AG10803 (cell line): ENCODE measurements at regions not wholly inside any gene's neighbourhood (a gene's known extent, or its start where the extent isn't known, plus 50 kb on each side); places are given as distances from the start of the nearest gene placed in this dataset.
"Not testable (repeated sequence)": the region's sequence is repeated elsewhere in the genome, so short reads cannot be mapped to it uniquely, and the experiment has no call there.

ENCODE experiments used
- DNase-seq: peaks from one replicate; pipeline ENCODE4 v3.0.0; 2010; ENCODE audit warnings: low read depth
- H3K4me3 ChIP-seq: 2 replicates; pipeline ENCODE4 v1.5.1; 2011; ENCODE audit warnings: mild to moderate bottlenecking, low read length, control low read depth
- TF ChIP-seq, protein P1 (sequence below): conservative IDR thresholded peaks from 2 replicates; pipeline ENCODE4 v1.5.1; 2011; ENCODE audit warnings: mild to moderate bottlenecking, low read length, control low read depth, inconsistent platforms

DNA sequence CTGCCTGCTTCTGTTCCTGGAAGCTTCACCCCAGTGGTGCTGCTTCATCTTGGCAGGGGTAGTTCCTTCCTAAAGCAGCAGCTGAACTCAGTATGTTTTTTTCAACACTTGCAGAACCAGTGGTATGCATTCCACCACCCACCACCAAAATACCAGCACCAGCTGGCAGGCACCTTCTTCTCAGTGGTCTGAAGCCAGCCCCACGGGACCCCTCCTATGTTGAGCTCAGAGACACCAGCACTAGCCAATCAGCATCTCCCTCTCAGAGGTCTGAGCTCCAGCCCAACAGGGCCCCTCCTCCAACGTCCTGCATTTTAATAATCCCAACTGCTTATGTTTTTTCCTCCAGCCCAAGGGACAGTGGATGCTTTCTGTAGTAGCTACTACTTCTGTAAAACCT is 299.6 kb upstream of the CCL2 start:
- no peak overlapping the region for H3K4me3 ChIP-seq
- DNase-seq: no peak
- TF ChIP-seq, protein P1, sequence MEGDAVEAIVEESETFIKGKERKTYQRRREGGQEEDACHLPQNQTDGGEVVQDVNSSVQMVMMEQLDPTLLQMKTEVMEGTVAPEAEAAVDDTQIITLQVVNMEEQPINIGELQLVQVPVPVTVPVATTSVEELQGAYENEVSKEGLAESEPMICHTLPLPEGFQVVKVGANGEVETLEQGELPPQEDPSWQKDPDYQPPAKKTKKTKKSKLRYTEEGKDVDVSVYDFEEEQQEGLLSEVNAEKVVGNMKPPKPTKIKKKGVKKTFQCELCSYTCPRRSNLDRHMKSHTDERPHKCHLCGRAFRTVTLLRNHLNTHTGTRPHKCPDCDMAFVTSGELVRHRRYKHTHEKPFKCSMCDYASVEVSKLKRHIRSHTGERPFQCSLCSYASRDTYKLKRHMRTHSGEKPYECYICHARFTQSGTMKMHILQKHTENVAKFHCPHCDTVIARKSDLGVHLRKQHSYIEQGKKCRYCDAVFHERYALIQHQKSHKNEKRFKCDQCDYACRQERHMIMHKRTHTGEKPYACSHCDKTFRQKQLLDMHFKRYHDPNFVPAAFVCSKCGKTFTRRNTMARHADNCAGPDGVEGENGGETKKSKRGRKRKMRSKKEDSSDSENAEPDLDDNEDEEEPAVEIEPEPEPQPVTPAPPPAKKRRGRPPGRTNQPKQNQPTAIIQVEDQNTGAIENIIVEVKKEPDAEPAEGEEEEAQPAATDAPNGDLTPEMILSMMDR: no peak

GRCh38 chr17:33959098-33959497 is 296.0 kb upstream of the CCL2 start:
- not testable (repeated sequence) for DNase-seq, H3K4me3 ChIP-seq

GRCh38 chr17:33962857-33963655 is 292.0 kb upstream of the CCL2 start:
- H3K4me3 ChIP-seq: no peak overlapping the region
- DNase-seq: no peak
- TF ChIP-seq, protein P1: no peak

- TF ChIP-seq, protein P1: no peak
- DNase-seq: no peak
- no peak overlapping the region for H3K4me3 ChIP-seq
These were observed 290.6 kb upstream of the CCL2 start for GRCh38 chr17:33964344-33964979.

DNA sequence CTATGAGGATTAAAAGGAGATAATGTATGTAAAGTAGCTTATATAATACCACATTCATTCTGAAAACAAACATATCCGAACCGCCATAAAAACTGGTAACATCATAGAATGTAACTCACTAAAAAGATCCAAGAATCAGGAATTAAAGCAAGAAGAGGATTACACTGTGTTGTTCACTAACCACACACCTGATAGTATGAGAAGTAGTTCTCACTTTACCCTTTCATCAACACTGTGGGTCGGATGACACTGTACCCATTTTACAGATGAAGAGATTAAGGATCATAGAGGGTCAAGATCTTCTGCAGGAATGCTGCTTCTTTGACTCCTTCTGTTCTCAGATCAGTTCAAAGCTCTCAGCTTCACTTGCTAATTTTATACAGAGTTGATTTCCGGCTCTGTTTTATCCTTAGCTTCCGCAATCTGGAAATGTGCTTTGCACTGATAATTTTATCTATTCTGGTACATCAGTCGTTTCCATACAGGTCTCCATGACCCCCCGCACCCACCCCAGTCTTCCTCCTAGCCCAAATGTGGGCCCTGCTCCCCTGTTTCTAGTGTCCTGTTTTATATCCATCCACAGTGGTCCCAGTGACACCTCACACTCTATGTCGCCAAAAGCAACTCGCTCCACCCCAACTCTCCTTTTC is 288.6 kb upstream of the CCL2 start:
- no peak overlapping the region for H3K4me3 ChIP-seq
- DNase-seq: no peak
- TF ChIP-seq, protein P1: no peak

DNA sequence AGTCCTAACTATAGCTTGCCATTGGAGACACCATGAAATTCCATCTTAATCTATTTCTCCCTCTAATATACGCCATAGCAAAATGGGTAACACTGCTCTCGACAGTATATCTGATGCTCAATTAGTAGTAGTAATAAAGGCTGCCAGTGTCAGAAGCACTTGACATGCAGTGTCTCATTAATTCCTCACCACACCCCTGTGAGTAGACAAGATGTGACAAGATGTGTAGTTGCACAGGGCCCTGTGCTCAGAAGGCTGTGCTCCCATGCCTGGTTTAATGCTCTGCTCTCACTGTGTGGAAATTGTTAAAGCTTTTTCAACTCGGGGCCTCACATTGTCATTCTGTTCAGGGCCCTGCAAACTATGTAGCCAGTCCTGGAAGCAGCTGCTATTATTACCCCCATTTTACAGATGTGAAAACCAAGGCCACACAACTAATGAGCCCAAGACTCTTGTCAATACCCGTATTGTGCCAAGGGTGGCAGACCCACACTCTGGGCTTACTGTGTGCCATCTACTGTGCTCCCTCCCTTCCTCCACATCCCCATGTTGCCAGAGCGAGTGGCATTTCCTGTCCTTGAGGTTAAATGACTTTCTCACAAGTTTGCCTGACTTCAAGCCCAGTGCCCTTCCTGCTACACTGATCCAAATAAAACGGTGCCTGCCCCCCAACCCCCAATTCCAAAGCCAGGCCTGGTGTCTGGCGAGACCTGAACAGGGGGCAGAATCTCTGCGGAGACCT is 287.3 kb upstream of the CCL2 start:
- no peak for DNase-seq
- H3K4me3 ChIP-seq: no peak overlapping the region
- TF ChIP-seq, protein P1: no peak

GRCh38 chr17:33968350-33969044 is 286.6 kb upstream of the CCL2 start:
- TF ChIP-seq, protein P1: no peak
- H3K4me3 ChIP-seq: no peak overlapping the region
- no peak for DNase-seq
